PFSK-1 (cell line): ENCODE measurements at regions not wholly inside any gene's neighbourhood (a gene's known extent, or its start where the extent isn't known, plus 50 kb on each side); places are given as distances from the start of the nearest gene placed in this dataset.

Experiments used
- FOXP2 ChIP-seq: optimal IDR thresholded peaks from 2 replicates; pipeline ENCODE3; 2011; ENCODE audit warnings: borderline replicate concordance, control low read depth, inconsistent platforms; ENCODE audit not compliant: insufficient read depth; ENCODE audit errors: extremely low read length, extremely low read depth
- POLR2AphosphoS5 ChIP-seq: IDR thresholded peaks from 2 replicates; pipeline ENCODE4 v1.6.1; 2012; ENCODE audit warnings: low read depth, mild to moderate bottlenecking, control low read depth, low read length, moderate library complexity
- REST ChIP-seq, 2 experiments: IDR thresholded peaks; 2 replicates each; pipeline versions ENCODE4 v1.6.1 to v1.8.0; 2011 to 2012; ENCODE audit warnings: low read depth in 2 of 2, low read length in 2 of 2, control low read depth in 1 of 2, inconsistent platforms in 1 of 2, mild to moderate bottlenecking in 1 of 2, moderate library complexity in 1 of 2; ENCODE audit not compliant: insufficient read depth in 1 of 2
- SIN3A ChIP-seq: IDR thresholded peaks from 2 replicates; pipeline ENCODE4 v1.6.1; 2012; ENCODE audit warnings: mild to moderate bottlenecking, low read length, moderate library complexity, borderline replicate concordance; ENCODE audit not compliant: insufficient read depth
- TAF1 ChIP-seq: IDR thresholded peaks from 2 replicates; pipeline ENCODE4 v1.6.1; 2012; ENCODE audit warnings: low read length, control low read depth, borderline replicate concordance; ENCODE audit not compliant: insufficient read depth

GRCh38 chr4:31415629-31416028 is 695.5 kb downstream of the PCDH7 start:
- TF ChIP-seq POLR2AphosphoS5 = no peak

DNA sequence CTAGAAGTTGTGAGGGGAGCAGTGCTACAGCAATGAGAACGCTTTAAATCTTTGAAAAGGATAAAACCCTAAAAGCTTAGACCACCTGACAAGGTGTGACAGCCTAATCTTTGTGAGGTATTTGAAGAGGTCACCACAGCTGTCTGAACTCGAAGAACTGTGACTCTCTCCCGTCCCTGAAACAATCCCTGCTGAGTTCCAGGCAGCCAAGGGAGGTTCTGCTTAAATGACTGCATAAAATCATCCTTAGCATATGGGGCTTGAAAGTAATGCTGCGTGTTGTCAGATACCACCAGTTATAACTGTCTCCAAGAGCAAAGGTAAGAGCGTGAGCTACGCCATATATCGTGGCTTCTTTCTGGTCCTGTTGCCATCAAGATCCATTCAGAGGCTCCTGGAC is 696.3 kb downstream of the PCDH7 start:
- TF ChIP-seq POLR2AphosphoS5 (no peak), FOXP2 (no peak), REST (IDR thresholded peaks at IDR 0.05; ENCODE audit: insufficient read depth in 1 of 2, low read depth in 2 of 2, low read length in 2 of 2) (no peak), SIN3A (no peak), TAF1 (no peak)

- no peak for TF ChIP-seq POLR2AphosphoS5
- no peak for TF ChIP-seq REST (IDR thresholded peaks at IDR 0.05; ENCODE audit: insufficient read depth in 1 of 2, low read depth in 2 of 2, low read length in 2 of 2)
- TF ChIP-seq SIN3A = no peak
- TF ChIP-seq TAF1 = no peak
Observed at GRCh38 chr4:31417040-31417439, 696.9 kb downstream of the PCDH7 start.

DNA sequence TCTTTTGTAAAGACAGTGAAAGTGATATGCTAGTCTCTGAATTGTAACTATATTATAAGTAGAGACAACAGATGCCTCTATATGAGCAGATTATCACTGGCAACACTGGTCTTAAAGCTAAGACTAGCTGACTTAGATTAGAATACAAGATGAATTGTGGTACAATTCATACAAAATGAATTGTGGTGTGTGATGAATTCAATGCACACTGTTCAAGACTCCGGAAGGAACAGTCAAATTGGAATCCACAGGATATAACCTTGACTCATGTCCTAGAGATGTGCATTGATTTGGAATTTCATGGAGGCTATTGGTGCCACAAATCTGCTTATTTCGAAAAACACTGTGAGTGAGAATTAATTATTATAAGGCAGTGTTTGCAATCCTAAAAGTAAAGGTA is 701.8 kb downstream of the PCDH7 start:
- TF ChIP-seq REST (IDR thresholded peaks at IDR 0.05; ENCODE audit: insufficient read depth in 1 of 2, low read depth in 2 of 2, low read length in 2 of 2) (no peak), SIN3A (no peak), TAF1 (no peak), POLR2AphosphoS5 (no peak), FOXP2 (no peak)

- TF ChIP-seq POLR2AphosphoS5 (no peak), REST (IDR thresholded peaks at IDR 0.05; ENCODE audit: insufficient read depth in 1 of 2, low read depth in 2 of 2, low read length in 2 of 2) (no peak), FOXP2 (no peak), SIN3A (no peak), TAF1 (no peak)
Observed at GRCh38 chr4:31427691-31428090, 707.5 kb downstream of the PCDH7 start.

- TF ChIP-seq REST (IDR thresholded peaks at IDR 0.05; ENCODE audit: insufficient read depth in 1 of 2, low read depth in 2 of 2, low read length in 2 of 2) = no peak
- no peak for TF ChIP-seq SIN3A
- TF ChIP-seq POLR2AphosphoS5 = no peak
- no peak for TF ChIP-seq TAF1
- no peak for TF ChIP-seq FOXP2
Observed at GRCh38 chr4:31442236-31442635, 722.1 kb downstream of the PCDH7 start.
